A673 (cell line): ENCODE measurements at regions not wholly inside any gene's neighbourhood (a gene's known extent, or its start where the extent isn't known, plus 50 kb on each side); places are given as distances from the start of the nearest gene placed in this dataset.

Source experiments
- BruUV-seq: library from RNA; stranded (reverse); fragments of 400-500 nt; replicated peaks from 2 replicates; lab custom pipeline; 2021; lab: Mats Ljungman, UMichigan
- CTCF ChIA-PET: fragments of 300-600 bp; sonication (Branson Sonifier 250); formaldehyde crosslinking; loops from one replicate; lab custom pipeline; 2022; ENCODE audit warnings: antibody characterized with exemption; lab: Charles Lee
- POLR2A ChIA-PET: fragments of 300-600 bp; sonication (Branson Sonifier 250); formaldehyde crosslinking; loops from one replicate; lab custom pipeline; 2022; ENCODE audit warnings: antibody characterized with exemption; ENCODE audit not compliant: low non-redundant PET; lab: Charles Lee
- DNase-seq: peaks from one replicate; pipeline ENCODE4 v3.0.0-alpha.2; 2015; ENCODE audit warnings: low spot score
- H3K27ac ChIP-seq: fragments of 200-600 bp; sonication (generic); 2 replicates; pipeline ENCODE4 v1.5.1; 2016; ENCODE audit warnings: mixed run types, low read depth, mild to moderate bottlenecking, mixed read lengths, antibody characterized with exemption, low read length; ENCODE audit not compliant: poor library complexity, severe bottlenecking
- H3K27me3 ChIP-seq: fragments of 200-600 bp; sonication (generic); replicated peaks from 2 replicates; pipeline ENCODE4 v1.6.1; 2017; ENCODE audit warnings: mixed run types, low read depth, mild to moderate bottlenecking, mixed read lengths, antibody characterized with exemption, low read length; ENCODE audit not compliant: insufficient read depth, poor library complexity
- H3K36me3 ChIP-seq: fragments of 200-600 bp; sonication (generic); 2 replicates; pipeline ENCODE4 v1.6.1; 2016; ENCODE audit warnings: mixed run types, mild to moderate bottlenecking, mixed read lengths, antibody characterized with exemption, low read length; ENCODE audit not compliant: insufficient read depth, poor library complexity, severe bottlenecking
- H3K4me1 ChIP-seq: fragments of 200-600 bp; sonication (generic); 2 replicates; pipeline ENCODE4 v1.6.1; 2017; ENCODE audit warnings: mixed run types, mild to moderate bottlenecking, mixed read lengths, antibody characterized with exemption, low read length; ENCODE audit not compliant: insufficient read depth, poor library complexity, severe bottlenecking
- H3K4me3 ChIP-seq: fragments of 200-600 bp; sonication (generic); 2 replicates; pipeline ENCODE4 v1.5.1; 2016; ENCODE audit warnings: low read depth, mixed run types, mild to moderate bottlenecking, mixed read lengths, low read length; ENCODE audit not compliant: poor library complexity, severe bottlenecking
- H3K9me3 ChIP-seq: fragments of 200-600 bp; sonication (generic); 2 replicates; pipeline ENCODE4 v1.6.1; 2016; ENCODE audit warnings: mixed run types, low read depth, mild to moderate bottlenecking, mixed read lengths, antibody characterized with exemption, low read length; ENCODE audit not compliant: poor library complexity, severe bottlenecking
- CTCF ChIP-seq: fragments of 300-800, 200-600 bp; sonication (generic); conservative IDR thresholded peaks from 2 replicates; pipeline ENCODE4 v1.5.1; 2017; ENCODE audit warnings: low read depth, mild to moderate bottlenecking, antibody characterized with exemption, low read length, moderate library complexity, mixed read lengths
- EZH2 ChIP-seq: fragments of 200-600 bp; sonication (generic); IDR thresholded peaks from 2 replicates; pipeline ENCODE4 v1.6.1; 2017; ENCODE audit warnings: borderline replicate concordance, low read depth, mild to moderate bottlenecking, mixed read lengths, antibody characterized with exemption, low read length; ENCODE audit not compliant: poor library complexity, severe bottlenecking
- intact Hi-C: fragments of 100-400 bp; cut with micrococcal nuclease; formaldehyde crosslinking; loops from one replicate; pipeline ENCODE4 v1.10.0; 2022; ENCODE audit not compliant: unreplicated experiment

DNA sequence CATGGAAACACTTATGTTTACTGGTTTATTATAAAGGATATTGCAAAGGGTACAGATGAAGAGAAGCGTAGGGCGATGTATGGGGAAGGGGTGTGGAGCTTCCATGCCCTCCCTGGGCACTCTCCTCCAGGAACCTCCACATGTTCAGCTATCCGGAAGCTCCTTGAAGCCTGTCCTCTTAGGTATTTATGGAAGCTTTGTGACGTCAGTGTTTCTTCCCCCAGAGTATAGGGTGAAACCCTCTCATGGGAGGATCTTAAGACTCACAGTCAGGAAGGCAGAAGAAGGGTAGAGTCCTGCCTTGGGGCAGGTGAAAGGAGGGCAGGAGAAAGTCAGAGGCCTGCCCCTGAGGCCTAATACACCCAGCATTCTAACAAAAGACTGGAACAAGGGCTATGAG is 61.3 kb upstream of the CREB1 start:
- BruUV-seq: no TSS peak
- no peak overlapping the region for H3K27ac ChIP-seq
- intact Hi-C loops: no loop called here
- peaks cover 12% of the 10 kb centered on the region for H3K4me1 ChIP-seq
- no peak overlapping the region for H3K4me3 ChIP-seq
- no peaks in the 10 kb centered on the region for H3K9me3 ChIP-seq
- TF ChIP-seq EZH2 (no peak), CTCF (no peak)
- CTCF ChIA-PET: no interaction called here
- peaks cover 27% of the 10 kb centered on the region for H3K27me3 ChIP-seq
- DNase-seq: no peak
- H3K36me3 ChIP-seq: no peaks in the 10 kb centered on the region
- POLR2A ChIA-PET: no interaction called here

- H3K9me3 ChIP-seq: no peaks in the 10 kb centered on the region
- H3K4me1 ChIP-seq: peaks cover 21% of the 10 kb centered on the region
- no peak for DNase-seq
- peaks cover 27% of the 10 kb centered on the region for H3K27me3 ChIP-seq
- intact Hi-C loops: no loop called here
- no peak overlapping the region for H3K4me3 ChIP-seq
- H3K27ac ChIP-seq: no peak overlapping the region
- ChIA-PET POLR2A (no interaction called here), CTCF (no interaction called here)
- TF ChIP-seq CTCF (no peak), EZH2 (no peak)
- no TSS peak for BruUV-seq
- H3K36me3 ChIP-seq: no peaks in the 10 kb centered on the region
These were observed 60.3 kb upstream of the CREB1 start for GRCh38 chr2:207469451-207469850.

GRCh38 chr2:207469943-207470729 is 59.6 kb upstream of the CREB1 start:
- no peak for DNase-seq
- no peak for TF ChIP-seq CTCF
- no peak for TF ChIP-seq EZH2
- POLR2A ChIA-PET: no interaction called here
- Histone ChIP-seq H3K4me1 (peaks cover 21% of the 10 kb centered on the region), H3K27ac (no peak overlapping the region), H3K27me3 (peaks cover 27% of the 10 kb centered on the region), H3K36me3 (no peaks in the 10 kb centered on the region), H3K4me3 (no peak overlapping the region), H3K9me3 (no peaks in the 10 kb centered on the region)
- intact Hi-C loops: loop anchor here (5.0 to 10.0 kb wide), 2 partner anchors 303 to 915 kb away; partner anchors contain the start of gene KLF7
- no TSS peak for BruUV-seq
- CTCF ChIA-PET: no interaction called here
